DND-41 (cell line): ENCODE measurements at regions not wholly inside any gene's neighbourhood (a gene's known extent, or its start where the extent isn't known, plus 50 kb on each side); places are given as distances from the start of the nearest gene placed in this dataset.

Source experiments
- ATAC-seq: fragments of 200-7000 bp; cut with Tn5 transposase; 3 replicates; pipeline ENCODE4 v1.9.1; 2021; ENCODE audit warnings: low read depth; ENCODE audit not compliant: insufficient read depth
- DNase-seq: peaks from one replicate; pipeline ENCODE4 v3.0.0-alpha.2; 2020
- H2AFZ ChIP-seq: 2 replicates; pipeline ENCODE4 v1.6.0; 2012; ENCODE audit warnings: low read depth, low read length
- H3K27ac ChIP-seq: 2 replicates; pipeline ENCODE4 v1.5.1; 2012; ENCODE audit warnings: low read length, inconsistent platforms
- H3K27me3 ChIP-seq: fragments of 200-600 bp; sonication (generic); 2 replicates; pipeline ENCODE4 v1.6.0; 2012; ENCODE audit warnings: low read length, mild to moderate bottlenecking, inconsistent platforms; ENCODE audit not compliant: insufficient read depth, poor library complexity
- H3K36me3 ChIP-seq: 2 replicates; pipeline ENCODE4 v1.5.1; 2012; ENCODE audit warnings: low read length, inconsistent platforms; ENCODE audit not compliant: insufficient read depth
- H3K4me1 ChIP-seq: 2 replicates; pipeline ENCODE4 v1.5.1; 2012; ENCODE audit warnings: mild to moderate bottlenecking, low read length; ENCODE audit not compliant: insufficient read depth
- H3K4me2 ChIP-seq: 2 replicates; pipeline ENCODE4 v1.6.0; 2012; ENCODE audit warnings: mild to moderate bottlenecking, moderate library complexity, low read length, inconsistent platforms; ENCODE audit not compliant: insufficient read depth
- H3K4me3 ChIP-seq, 2 experiments: fragments of 200-600 bp in 1 of 2; shearing (Covaris generic) in 1 of 2; 2 replicates each; pipeline ENCODE4 v1.5.1; 2012 to 2016; ENCODE audit warnings: inconsistent platforms in 2 of 2, low read length in 2 of 2, mild to moderate bottlenecking in 2 of 2, low read depth in 1 of 2, moderate library complexity in 1 of 2
- H3K79me2 ChIP-seq: 2 replicates; pipeline ENCODE4 v1.6.0; 2012; ENCODE audit warnings: low read length, inconsistent platforms; ENCODE audit not compliant: insufficient read depth
- H3K9ac ChIP-seq: 2 replicates; pipeline ENCODE4 v1.6.0; 2012; ENCODE audit warnings: low read depth, mild to moderate bottlenecking, inconsistent platforms, low read length, moderate library complexity
- H3K9me3 ChIP-seq: 2 replicates; pipeline ENCODE4 v1.5.1; 2012; ENCODE audit warnings: low read length, moderate library complexity, mild to moderate bottlenecking, inconsistent platforms; ENCODE audit not compliant: insufficient read depth, severe bottlenecking
- H4K20me1 ChIP-seq: 2 replicates; pipeline ENCODE4 v1.6.0; 2012; ENCODE audit warnings: low read length; ENCODE audit not compliant: insufficient read depth
- CTCF ChIP-seq: IDR thresholded peaks from 2 replicates; pipeline ENCODE4 v1.5.1; 2012; ENCODE audit warnings: borderline replicate concordance, low read length, moderate library complexity, mild to moderate bottlenecking; ENCODE audit not compliant: poor library complexity, severe bottlenecking; ENCODE audit errors: extremely low read depth
- EZH2 ChIP-seq: IDR thresholded peaks from 3 replicates; pipeline ENCODE4 v1.6.1; 2012; ENCODE audit warnings: borderline replicate concordance, low read depth, mild to moderate bottlenecking, moderate library complexity, low read length, inconsistent platforms; ENCODE audit not compliant: severe bottlenecking

- Histone ChIP-seq H3K9me3 (peaks cover 11% of the 10 kb centered on the region), H3K4me1 (no peaks in the 10 kb centered on the region), H3K4me3 (no peak overlapping the region), H4K20me1 (no peaks in the 10 kb centered on the region), H3K9ac (no peak overlapping the region), H2AFZ (no peak overlapping the region), H3K4me2 (no peak overlapping the region), H3K36me3 (no peaks in the 10 kb centered on the region), H3K27ac (no peak overlapping the region), H3K27me3 (no peaks in the 10 kb centered on the region), H3K79me2 (no peaks in the 10 kb centered on the region)
- DNase-seq (no peak), ATAC-seq (no peak)
- TF ChIP-seq EZH2 (no peak), CTCF (no peak)
These were observed 87.3 kb upstream of the IRX5 start for GRCh38 chr16:54843424-54843750.

GRCh38 chr16:54842743-54843423 lies 87.8 kb upstream of the IRX5 start:
- no peak overlapping the region for H3K4me2 ChIP-seq
- peaks cover 11% of the 10 kb centered on the region for H3K9me3 ChIP-seq
- H3K27me3 ChIP-seq: no peaks in the 10 kb centered on the region
- no peak for TF ChIP-seq CTCF
- no peak for TF ChIP-seq EZH2
- DNase-seq (no peak), ATAC-seq (peak; percentile 56; the same call in 2 of the 3 replicates)
- H2AFZ ChIP-seq: no peak overlapping the region
- no peak overlapping the region for H3K27ac ChIP-seq
- H3K4me3 ChIP-seq: no peak overlapping the region
- H3K79me2 ChIP-seq: no peaks in the 10 kb centered on the region
- H4K20me1 ChIP-seq: no peaks in the 10 kb centered on the region
- no peaks in the 10 kb centered on the region for H3K4me1 ChIP-seq
- no peaks in the 10 kb centered on the region for H3K36me3 ChIP-seq
- no peak overlapping the region for H3K9ac ChIP-seq

- Histone ChIP-seq H4K20me1 (no peaks in the 10 kb centered on the region), H3K9ac (no peak overlapping the region), H2AFZ (no peak overlapping the region), H3K4me1 (no peaks in the 10 kb centered on the region), H3K27me3 (no peaks in the 10 kb centered on the region), H3K79me2 (no peaks in the 10 kb centered on the region), H3K4me3 (no peak overlapping the region), H3K27ac (no peak overlapping the region), H3K36me3 (no peaks in the 10 kb centered on the region), H3K9me3 (peaks cover 7% of the 10 kb centered on the region), H3K4me2 (no peak overlapping the region)
- TF ChIP-seq EZH2: no peak
- TF ChIP-seq CTCF: no peak
- DNase-seq: no peak
- ATAC-seq: no peak
These were observed 101.0 kb upstream of the IRX5 start for GRCh38 chr16:54829691-54830090.

- H3K9ac ChIP-seq: no peak overlapping the region
- no peak for ATAC-seq
- H3K79me2 ChIP-seq: no peaks in the 10 kb centered on the region
These were observed 107.8 kb upstream of the IRX5 start for GRCh38 chr16:54822892-54823291.

More at GRCh38 chr16:54822892-54823291, 107.8 kb upstream of the IRX5 start:
- Histone ChIP-seq H3K4me3 (no peak overlapping the region), H2AFZ (no peak overlapping the region), H3K27ac (no peak overlapping the region), H4K20me1 (no peaks in the 10 kb centered on the region), H3K4me1 (no peaks in the 10 kb centered on the region), H3K36me3 (no peaks in the 10 kb centered on the region), H3K4me2 (no peak overlapping the region), H3K27me3 (no peaks in the 10 kb centered on the region), H3K9me3 (no peaks in the 10 kb centered on the region)
- no peak for DNase-seq
- TF ChIP-seq CTCF (no peak), EZH2 (no peak)
